ENCODE measurements at regions not wholly inside any gene's neighbourhood (a gene's known extent, or its start where the extent isn't known, plus 50 kb on each side); places are given as distances from the start of the nearest gene placed in this dataset.

- TF ChIP-seq TAF1 (IDR thresholded peaks at IDR 0.05; ENCODE audit: borderline replicate concordance, low read depth, low read length) (no peak), RXRA (IDR thresholded peaks at IDR 0.05; ENCODE audit: borderline replicate concordance, low read depth) (no peak)
Observed at GRCh38 chr20:60993433-60994044, 258.5 kb upstream of the CDH4 start (continued).

DNA sequence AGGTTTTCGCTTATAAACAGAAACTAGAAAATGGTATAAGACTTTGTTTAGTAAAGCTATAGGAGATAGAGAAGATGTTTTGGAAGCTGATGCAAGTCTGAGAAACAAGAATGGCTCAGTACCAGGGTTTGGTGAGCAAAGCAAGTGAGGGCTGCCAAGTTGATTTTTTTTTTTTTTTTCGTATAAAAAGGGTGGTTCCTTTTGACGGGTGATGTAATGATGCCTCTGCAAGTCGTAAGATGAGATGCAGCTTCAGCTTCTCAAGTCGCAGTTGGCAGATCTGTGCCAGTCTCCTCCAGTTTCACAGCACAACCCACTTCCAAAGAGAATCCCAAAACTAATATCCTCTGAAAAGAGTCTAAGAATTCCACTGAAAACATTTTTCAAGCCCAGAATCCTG is 252.8 kb upstream of the CDH4 start:
- H3K4me2 ChIP-seq: no peak overlapping the region
- no peak overlapping the region for H3K4me3 ChIP-seq (ENCODE audit: low read depth in 2 of 2, low read length in 1 of 2)
- no peak overlapping the region for H3K27ac ChIP-seq (ENCODE audit: low read depth in 2 of 2, low read length in 1 of 2)
- H3K36me3 ChIP-seq (replicated peaks in 1 of 2; ENCODE audit: control insufficient read depth in 1 of 2, insufficient read depth in 2 of 2, low read length in 1 of 2): no peaks in the 10 kb centered on the region
- CTCF ChIA-PET: interaction anchor here (0.6 kb wide), 1 partner anchor 937 kb away, joined by 4 read pairs; no protein-coding TSS in a partner anchor
- H3K9me3 ChIP-seq: no peaks in the 10 kb centered on the region
- no peaks in the 10 kb centered on the region for H3K4me1 ChIP-seq (ENCODE audit: control insufficient read depth in 1 of 2, insufficient read depth in 2 of 2, low read depth in 1 of 2, low read length in 1 of 2)
- H2AFZ ChIP-seq (ENCODE audit: low read depth): no peak overlapping the region
- no peak overlapping the region for H3K9ac ChIP-seq
- TF ChIP-seq RCOR1 (IDR thresholded peaks at IDR 0.05; ENCODE audit: low read length) (no peak), TCF12 (IDR thresholded peaks at IDR 0.05) (no peak), REST (IDR thresholded peaks at IDR 0.05; ENCODE audit: low read depth, low read length) (no peak), TAF1 (IDR thresholded peaks at IDR 0.05; ENCODE audit: borderline replicate concordance, low read depth, low read length) (no peak), RXRA (IDR thresholded peaks at IDR 0.05; ENCODE audit: borderline replicate concordance, low read depth) (no peak), FOXJ3 (CRISPR knock-in tag; IDR thresholded peaks at IDR 0.05) (no peak)
- TF ChIP-seq, protein P1, sequence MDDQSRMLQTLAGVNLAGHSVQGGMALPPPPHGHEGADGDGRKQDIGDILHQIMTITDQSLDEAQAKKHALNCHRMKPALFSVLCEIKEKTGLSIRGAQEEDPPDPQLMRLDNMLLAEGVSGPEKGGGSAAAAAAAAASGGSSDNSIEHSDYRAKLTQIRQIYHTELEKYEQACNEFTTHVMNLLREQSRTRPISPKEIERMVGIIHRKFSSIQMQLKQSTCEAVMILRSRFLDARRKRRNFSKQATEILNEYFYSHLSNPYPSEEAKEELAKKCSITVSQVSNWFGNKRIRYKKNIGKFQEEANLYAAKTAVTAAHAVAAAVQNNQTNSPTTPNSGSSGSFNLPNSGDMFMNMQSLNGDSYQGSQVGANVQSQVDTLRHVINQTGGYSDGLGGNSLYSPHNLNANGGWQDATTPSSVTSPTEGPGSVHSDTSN (IDR thresholded peaks at IDR 0.05): no peak
- no peaks in the 10 kb centered on the region for H3K79me2 ChIP-seq (ENCODE audit: insufficient read depth)
- H3K9me2 ChIP-seq: no peaks in the 10 kb centered on the region
- no peak for DNase-seq
- WGBS (ENCODE audit: low lambda C conversion rate): 25% methylated on average over 5 of the region's 5 CpGs
- no peaks in the 10 kb centered on the region for H3F3A ChIP-seq (replicated peaks; ENCODE audit: insufficient read depth)
- H3K27me3 ChIP-seq (ENCODE audit: insufficient read depth): no peaks in the 10 kb centered on the region
- no peaks in the 10 kb centered on the region for H4K20me1 ChIP-seq (ENCODE audit: insufficient read depth)
- POLR2A ChIA-PET: no interaction called here

DNA sequence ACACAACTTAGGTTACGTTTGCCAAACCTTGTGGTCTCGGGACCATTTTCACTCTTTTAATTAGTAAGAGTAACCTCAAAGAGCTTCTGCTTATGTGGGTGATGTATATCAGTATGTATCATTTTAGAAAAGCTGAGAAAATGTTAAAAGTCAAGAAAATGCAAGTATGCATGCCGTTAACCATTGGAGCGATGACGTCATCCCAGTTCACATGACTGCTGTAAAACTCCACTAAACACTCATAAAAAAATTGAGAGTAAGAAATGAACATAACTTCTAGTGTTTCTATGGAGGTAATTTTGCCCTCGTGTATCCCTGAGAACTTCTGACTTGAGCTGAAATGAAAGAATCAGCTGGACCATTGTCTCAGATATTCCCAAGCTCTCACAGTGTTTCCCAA is 250.0 kb upstream of the CDH4 start:
- Histone ChIP-seq H3K36me3 (replicated peaks in 1 of 2; ENCODE audit: control insufficient read depth in 1 of 2, insufficient read depth in 2 of 2, low read length in 1 of 2) (no peaks in the 10 kb centered on the region), H3K27ac (ENCODE audit: low read depth in 2 of 2, low read length in 1 of 2) (no peak overlapping the region), H3K9me3 (no peaks in the 10 kb centered on the region), H3K4me1 (ENCODE audit: control insufficient read depth in 1 of 2, insufficient read depth in 2 of 2, low read depth in 1 of 2, low read length in 1 of 2) (no peaks in the 10 kb centered on the region), H3K9me2 (no peaks in the 10 kb centered on the region), H2AFZ (ENCODE audit: low read depth) (no peak overlapping the region), H3K27me3 (ENCODE audit: insufficient read depth) (no peaks in the 10 kb centered on the region), H4K20me1 (ENCODE audit: insufficient read depth) (no peaks in the 10 kb centered on the region), H3K4me2 (no peak overlapping the region), H3K79me2 (ENCODE audit: insufficient read depth) (no peaks in the 10 kb centered on the region), H3K4me3 (ENCODE audit: low read depth in 2 of 2, low read length in 1 of 2) (no peak overlapping the region), H3K9ac (no peak overlapping the region), H3F3A (replicated peaks; ENCODE audit: insufficient read depth) (no peaks in the 10 kb centered on the region)
- TF ChIP-seq MEF2A (IDR thresholded peaks at IDR 0.05; ENCODE audit: borderline replicate concordance, low read depth) (no peak), USF1 (IDR thresholded peaks at IDR 0.05; ENCODE audit: borderline replicate concordance, low read depth) (no peak)
- POLR2A ChIA-PET: no interaction called here
- CTCF ChIA-PET: no interaction called here
- DNase-seq: no peak
- WGBS (ENCODE audit: low lambda C conversion rate): 37% methylated on average over 6 of the region's 6 CpGs

All from SK-N-SH (cell line).